HUDEP-2 (cell line): ENCODE measurements at regions not wholly inside any gene's neighbourhood (a gene's known extent, or its start where the extent isn't known, plus 50 kb on each side); places are given as distances from the start of the nearest gene placed in this dataset.
"Not testable (repeated sequence)": the region's sequence is repeated elsewhere in the genome, so short reads cannot be mapped to it uniquely, and the experiment has no call there.

ENCODE experiments used
- DNase-seq, 76 experiments: peaks; one replicate each; lab custom pipeline; 2025; ENCODE audit not compliant: unreplicated experiment in 76 of 76; lab: John Stamatoyannopoulos, UW

DNA sequence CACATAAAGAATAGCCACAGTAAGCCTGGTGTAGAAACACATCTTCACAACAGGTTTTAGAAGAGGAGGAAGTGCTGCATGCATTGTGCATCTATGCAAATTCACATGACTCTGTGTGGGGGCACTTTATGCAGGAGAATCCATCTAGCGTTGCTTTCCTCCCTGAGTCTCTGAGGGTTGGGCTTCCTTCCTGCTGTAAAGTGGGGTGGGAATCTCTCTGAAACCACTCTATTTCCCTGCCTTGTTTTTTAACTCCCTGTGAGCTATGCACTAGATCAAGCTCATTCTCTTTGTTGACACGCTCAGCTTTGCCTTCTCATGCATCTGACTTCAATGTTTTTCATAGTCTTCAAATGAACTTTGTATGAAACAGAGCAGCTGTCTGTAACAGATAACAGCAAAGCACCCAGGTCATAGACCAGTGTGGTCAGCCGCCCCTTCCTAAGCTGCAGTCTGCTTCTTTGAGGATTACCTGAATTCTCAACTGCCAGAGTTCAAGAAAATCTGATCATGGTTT lies 102.7 kb upstream of the DPH5 start:
- DNase-seq, result peak in 30 of 76 experiments; percentile 4 to 59 (median 18)

- no peak for DNase-seq
Measured at GRCh38 chr1:101124405-101124804, 98.8 kb upstream of the DPH5 start.

GRCh38 chr1:101123904-101124303 lies 98.3 kb upstream of the DPH5 start:
- not testable (repeated sequence) for DNase-seq

DNA sequence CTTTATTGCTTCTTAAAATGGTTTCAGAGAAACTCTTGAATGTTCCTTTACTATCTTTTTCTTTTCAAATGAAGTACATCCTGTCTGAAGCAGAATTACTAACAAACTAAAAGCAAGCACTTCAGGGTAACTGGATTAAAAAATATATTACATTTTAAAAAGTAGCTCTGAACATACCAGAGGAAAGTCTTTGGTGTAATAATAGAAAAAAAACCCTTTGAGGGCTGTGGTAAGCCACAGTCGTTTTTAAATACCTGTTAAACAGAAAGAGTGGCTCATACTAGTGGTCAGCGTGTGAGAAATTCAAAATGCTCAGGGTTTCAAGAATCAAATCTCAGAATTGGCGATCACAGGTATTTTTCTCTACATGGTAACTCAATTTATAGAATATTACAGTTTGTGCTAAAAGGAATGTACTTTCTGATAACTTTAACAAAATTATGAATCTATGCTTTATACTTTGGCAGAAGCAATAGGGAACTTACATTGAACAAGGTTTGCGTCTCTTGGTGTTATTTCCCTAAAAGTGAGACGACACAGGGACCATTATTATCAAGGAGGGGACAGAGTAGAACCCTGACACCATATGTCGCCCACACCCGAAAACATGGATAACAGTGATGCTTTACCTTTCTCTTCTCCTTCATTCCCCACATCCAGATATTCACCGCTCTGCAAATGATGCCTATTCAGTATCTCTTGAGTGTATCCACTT lies 97.0 kb upstream of the DPH5 start:
- no peak for DNase-seq

DNA sequence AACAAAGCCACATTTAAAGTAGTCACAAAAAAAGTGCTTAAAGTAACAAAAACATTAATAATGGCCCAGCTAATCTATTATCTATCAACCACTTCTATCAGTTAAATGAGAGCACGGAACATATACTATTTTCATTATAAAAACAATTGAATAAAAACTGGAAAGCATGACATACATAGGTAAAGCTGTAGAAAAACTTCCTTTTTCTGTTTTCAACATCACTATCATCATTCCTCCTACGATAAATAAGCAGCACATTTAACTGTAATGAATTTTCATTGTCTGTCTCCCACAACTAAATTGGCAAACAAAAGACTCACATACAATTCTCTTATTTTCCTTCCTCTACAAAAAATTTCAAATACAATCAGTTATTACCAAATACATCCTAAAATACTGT lies 96.4 kb upstream of the DPH5 start:
- no peak for DNase-seq

DNA sequence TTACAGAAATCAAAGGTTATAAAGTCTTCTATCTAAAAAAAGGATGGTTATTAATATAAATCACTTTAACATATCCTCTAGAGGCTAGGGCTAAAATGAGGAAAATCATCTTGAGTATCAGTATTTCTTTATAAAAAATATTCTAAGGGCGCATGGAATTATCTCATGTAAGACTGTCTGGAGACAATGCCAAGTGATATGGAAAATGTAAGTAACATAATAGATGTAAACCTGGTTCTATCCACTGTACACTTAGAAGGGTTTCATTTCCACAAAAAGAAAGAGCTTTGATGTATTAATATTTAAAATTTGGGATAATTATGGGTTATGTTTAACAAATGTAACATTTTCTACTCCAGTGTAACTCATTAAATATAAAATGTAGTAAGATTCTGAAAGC lies 95.9 kb upstream of the DPH5 start:
- DNase-seq, result no peak

GRCh38 chr1:101120868-101121267 lies 95.3 kb upstream of the DPH5 start:
- no peak for DNase-seq

GRCh38 chr1:101119289-101119688 lies 93.7 kb upstream of the DPH5 start:
- peak in 3 of 76 experiments; percentile 10 to 24 (median 13) for DNase-seq

- no peak for DNase-seq
Measured at GRCh38 chr1:101116006-101116405, 90.4 kb upstream of the DPH5 start.

- DNase-seq, result no peak
Measured at GRCh38 chr1:101115112-101115511, 89.5 kb upstream of the DPH5 start.

GRCh38 chr1:101114128-101114527 lies 88.5 kb upstream of the DPH5 start:
- DNase-seq, result not testable (repeated sequence)

DNA sequence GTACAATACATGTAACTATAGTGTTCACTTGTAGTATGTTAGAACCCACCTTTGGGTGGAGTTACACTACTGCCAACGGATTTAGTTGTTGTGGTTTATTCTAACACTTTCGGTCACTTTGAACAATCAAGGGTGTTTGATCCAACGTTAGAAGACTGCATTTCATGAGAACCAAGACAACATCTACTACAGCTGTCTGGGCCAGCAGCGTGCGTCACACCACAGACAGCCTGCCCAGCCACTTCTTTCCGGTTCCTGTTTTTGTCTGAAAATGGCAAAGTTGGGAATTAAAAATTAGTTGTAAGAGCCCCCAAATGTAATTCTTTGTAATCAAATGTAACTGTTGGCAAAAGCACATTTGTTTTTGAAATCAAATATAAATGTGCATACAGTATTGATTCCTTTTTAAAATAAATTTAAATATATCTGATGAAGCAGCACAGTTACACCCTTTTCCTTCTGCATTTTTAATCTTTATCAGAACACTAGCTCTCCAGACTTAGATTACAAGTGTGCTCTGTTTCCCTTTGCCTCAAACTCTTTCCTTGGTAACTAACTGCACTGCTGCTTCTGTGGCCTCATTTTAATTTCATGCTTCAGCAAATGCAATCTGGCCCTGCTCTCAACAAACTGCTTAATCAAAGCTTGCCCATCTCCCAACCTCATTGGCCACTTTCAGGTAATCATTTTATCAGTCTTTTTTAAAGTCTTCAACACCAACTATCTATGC lies 86.6 kb upstream of the DPH5 start:
- DNase-seq, result peak in 10 of 76 experiments; percentile 2 to 22 (median 10)

GRCh38 chr1:101111461-101111860 lies 85.9 kb upstream of the DPH5 start:
- DNase-seq, result no peak

GRCh38 chr1:101109791-101110190 lies 84.2 kb upstream of the DPH5 start:
- DNase-seq, result no peak

GRCh38 chr1:101108111-101108500 lies 82.5 kb upstream of the DPH5 start:
- peak in 1 of 76 experiments; percentile 14 for DNase-seq

DNA sequence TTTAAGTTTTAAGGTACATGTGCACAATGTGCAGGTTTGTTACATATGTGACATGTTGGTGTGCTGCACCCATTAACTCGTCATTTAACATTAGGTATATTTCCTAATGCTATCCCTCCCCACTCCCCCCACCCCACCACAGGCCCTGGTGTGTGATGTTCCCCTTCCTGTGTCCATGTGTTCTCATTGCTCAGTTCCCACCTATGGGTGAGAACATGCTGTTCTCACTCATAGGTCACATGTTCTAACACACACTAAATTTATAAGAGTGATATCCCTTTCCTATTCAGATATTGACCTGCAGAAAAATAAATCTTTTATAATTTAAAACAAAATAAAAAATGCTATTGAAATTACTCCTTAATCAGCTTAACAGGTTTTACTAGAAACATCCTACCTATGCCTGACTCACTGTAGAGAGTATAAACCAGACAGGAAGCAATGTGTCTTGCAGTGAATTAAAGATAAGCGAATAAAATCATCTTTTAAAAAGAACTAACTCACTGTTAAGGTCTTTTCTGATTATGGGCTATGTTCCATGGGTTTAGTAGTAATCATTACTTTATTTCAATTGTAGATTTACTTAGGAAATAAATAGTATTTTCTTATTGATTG lies 82.0 kb upstream of the DPH5 start:
- DNase-seq, result no peak

DNA sequence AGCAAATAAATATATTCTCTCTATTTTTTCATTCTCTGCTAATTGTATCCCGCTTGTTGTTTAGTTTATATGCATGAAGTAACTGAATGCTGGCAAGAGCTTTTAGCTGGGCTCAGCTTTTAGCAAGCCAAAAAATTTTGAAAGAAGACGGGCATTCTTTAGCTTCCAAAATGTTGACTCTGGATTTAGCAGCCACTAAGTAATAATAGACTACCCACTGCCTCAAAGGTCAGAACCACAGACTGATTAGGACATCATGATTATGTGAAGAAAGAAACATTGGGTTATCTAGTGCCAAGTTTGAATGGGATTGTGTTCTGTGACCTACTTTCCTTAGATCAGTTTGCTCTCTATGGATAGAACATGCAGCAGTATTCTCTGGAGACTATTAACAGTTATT lies 80.3 kb upstream of the DPH5 start:
- no peak for DNase-seq

GRCh38 chr1:101102426-101103156 lies 77.0 kb upstream of the DPH5 start:
- no peak for DNase-seq

DNA sequence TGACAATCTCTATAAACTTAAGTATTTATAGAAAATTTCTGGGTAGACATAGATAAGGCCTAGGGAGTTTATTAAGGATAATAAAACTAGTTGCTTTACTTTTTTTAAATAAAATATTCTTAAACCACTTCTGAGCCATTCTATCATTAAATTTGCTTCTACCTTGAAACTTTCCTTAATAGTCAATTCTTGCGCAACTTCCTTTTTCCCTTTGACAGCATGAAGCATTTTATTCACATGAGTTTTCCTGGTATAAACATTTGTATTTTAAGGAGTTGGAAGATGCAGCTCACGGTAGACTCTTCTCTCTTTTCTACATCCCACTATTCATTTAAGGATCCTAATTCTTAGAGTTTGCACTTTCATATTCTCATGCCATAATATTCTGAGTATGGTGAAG lies 75.8 kb upstream of the DPH5 start:
- no peak for DNase-seq

DNA sequence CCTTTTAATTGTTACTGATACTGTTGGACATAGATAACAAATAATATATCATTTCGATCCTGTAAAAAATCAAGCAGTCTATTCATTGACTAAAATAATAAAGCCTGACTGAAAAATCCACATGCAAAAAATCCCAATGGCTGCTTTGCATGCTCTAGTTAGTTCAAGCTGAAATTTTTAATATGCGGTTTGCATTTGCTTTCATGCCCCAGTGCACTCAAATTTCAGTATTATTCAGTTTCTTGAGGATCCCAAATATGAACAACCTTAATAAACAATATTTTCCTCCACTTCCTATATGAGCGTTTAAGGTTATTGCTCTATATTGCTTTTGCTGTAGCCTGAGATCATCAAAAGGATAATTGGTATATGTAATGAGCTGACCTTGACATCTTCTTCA lies 75.1 kb upstream of the DPH5 start:
- DNase-seq, result no peak

DNA sequence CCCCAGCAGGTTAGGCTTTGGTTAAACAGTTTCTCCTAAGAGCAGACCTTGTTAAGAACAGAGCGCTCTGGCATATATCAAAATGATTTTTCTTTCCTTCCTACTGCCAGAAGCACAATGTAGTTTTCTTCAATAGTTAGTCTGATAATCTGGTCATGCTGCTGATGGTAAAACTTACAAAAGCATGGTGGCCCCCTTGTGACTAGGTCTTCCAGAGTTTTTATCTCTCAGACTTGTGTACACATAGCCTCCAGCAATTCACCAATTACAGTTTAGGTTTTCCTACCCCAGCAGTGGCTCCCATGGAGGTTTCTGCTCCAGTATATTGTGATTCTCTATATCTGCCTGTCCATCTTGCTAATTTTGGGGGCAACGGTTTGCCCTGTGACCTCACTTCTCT lies 73.3 kb upstream of the DPH5 start:
- DNase-seq, result no peak
